ENCODE measurements at regions not wholly inside any gene's neighbourhood (a gene's known extent, or its start where the extent isn't known, plus 50 kb on each side); places are given as distances from the start of the nearest gene placed in this dataset.
A peak's percentile ranks its signal among the peaks of the same experiment; 100 is the strongest.

DNA sequence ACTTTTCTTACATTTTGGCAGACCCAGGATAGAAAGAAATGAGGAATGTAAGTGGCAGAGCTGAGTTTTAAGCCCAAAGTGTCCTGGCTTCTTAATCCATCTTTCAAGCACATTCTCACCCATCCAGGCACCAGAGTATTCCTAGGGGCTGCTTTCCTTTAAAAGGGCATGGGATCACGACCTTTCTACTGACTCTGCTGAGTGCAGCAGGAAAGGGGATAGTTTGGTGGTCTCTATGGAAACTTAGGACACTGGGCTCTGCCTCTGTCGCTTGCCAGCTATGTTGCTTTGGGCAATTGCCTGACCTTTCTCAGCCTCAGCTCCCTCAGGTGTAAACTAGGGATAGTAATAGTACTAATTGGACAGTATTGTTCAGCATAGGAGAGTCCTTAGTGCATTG is 458.4 kb downstream of the PDCD6IP start:
- WGBS, 5 donors = 58 to 88% (median 60%) methylated on average over 2 of the region's 2 CpGs
- no peak for DNase-seq
- Histone ChIP-seq H3K27ac (no peak overlapping the region), H3K4me1 (no peaks in the 10 kb centered on the region), H3K9me3 (no peaks in the 10 kb centered on the region), H3K36me3 (no peaks in the 10 kb centered on the region), H3K4me3 (no peak overlapping the region), H3K27me3 (replicated peaks in 1 of 7) (no peaks in the 10 kb centered on the region)
- intact Hi-C loops (cut with DNase I; ENCODE audit: low total_unique reads) = no loop called here
- TF ChIP-seq, protein P1, sequence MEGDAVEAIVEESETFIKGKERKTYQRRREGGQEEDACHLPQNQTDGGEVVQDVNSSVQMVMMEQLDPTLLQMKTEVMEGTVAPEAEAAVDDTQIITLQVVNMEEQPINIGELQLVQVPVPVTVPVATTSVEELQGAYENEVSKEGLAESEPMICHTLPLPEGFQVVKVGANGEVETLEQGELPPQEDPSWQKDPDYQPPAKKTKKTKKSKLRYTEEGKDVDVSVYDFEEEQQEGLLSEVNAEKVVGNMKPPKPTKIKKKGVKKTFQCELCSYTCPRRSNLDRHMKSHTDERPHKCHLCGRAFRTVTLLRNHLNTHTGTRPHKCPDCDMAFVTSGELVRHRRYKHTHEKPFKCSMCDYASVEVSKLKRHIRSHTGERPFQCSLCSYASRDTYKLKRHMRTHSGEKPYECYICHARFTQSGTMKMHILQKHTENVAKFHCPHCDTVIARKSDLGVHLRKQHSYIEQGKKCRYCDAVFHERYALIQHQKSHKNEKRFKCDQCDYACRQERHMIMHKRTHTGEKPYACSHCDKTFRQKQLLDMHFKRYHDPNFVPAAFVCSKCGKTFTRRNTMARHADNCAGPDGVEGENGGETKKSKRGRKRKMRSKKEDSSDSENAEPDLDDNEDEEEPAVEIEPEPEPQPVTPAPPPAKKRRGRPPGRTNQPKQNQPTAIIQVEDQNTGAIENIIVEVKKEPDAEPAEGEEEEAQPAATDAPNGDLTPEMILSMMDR (IDR thresholded peaks at IDR 0.05 in 8 of 11, conservative IDR thresholded peaks at IDR 0.05 in 3 of 11) = no peak
- TF ChIP-seq POLR2A (IDR thresholded peaks at IDR 0.05) (no peak), POLR2AphosphoS5 (IDR thresholded peaks at IDR 0.05) (no peak)

DNA sequence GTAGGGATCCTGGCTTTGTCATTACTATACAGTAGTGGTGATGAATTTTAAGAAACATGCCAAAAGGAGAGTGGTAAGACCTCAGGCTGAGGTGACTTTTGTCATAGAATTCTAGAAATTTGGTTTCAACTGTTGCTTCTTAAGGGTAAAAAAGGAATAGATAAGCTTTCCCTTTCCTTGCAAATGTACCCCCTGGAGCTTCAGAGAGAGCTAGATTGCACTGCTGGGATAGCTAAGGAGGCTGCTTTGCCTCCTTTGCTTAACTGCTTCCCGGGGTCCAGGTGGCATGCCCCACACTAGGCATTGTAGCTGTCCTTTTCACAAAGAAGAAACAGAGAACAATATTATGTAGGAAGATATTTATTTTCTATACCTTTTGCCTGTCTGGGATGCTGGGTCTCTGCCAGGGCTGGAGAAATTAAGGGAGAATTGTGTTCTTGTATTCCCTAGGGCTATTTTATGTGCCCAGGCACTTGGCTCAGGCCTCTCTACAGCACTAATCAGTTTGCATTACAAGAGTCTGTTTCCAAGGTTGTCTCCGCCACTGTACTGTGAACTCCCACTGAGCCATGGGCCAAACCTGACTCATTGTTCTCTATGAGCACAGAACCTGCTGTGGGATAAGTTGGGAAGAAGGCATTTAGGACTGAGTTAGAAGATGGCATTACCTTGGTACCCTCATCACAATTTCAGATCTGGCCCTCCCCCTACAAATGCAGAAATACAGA is 460.0 kb downstream of the PDCD6IP start:
- TF ChIP-seq, protein P1 (IDR thresholded peaks at IDR 0.05 in 8 of 11, conservative IDR thresholded peaks at IDR 0.05 in 3 of 11) = no peak
- TF ChIP-seq POLR2A (IDR thresholded peaks at IDR 0.05) = no peak
- no peak for TF ChIP-seq POLR2AphosphoS5 (IDR thresholded peaks at IDR 0.05)
- no peak overlapping the region for H3K27ac ChIP-seq
- no peaks in the 10 kb centered on the region for H3K27me3 ChIP-seq (replicated peaks in 1 of 7)
- intact Hi-C loops (cut with DNase I; ENCODE audit: low total_unique reads) = no loop called here
- DNase-seq = no peak
- H3K4me3 ChIP-seq = no peak overlapping the region
- no peaks in the 10 kb centered on the region for H3K9me3 ChIP-seq
- H3K36me3 ChIP-seq = no peaks in the 10 kb centered on the region
- peaks cover 0 to 8% (median 0%) of the 10 kb centered on the region in 6 donors for H3K4me1 ChIP-seq
- 76 to 93% (median 80%) methylated on average over 2 of the region's 2 CpGs for WGBS, 5 donors

DNA sequence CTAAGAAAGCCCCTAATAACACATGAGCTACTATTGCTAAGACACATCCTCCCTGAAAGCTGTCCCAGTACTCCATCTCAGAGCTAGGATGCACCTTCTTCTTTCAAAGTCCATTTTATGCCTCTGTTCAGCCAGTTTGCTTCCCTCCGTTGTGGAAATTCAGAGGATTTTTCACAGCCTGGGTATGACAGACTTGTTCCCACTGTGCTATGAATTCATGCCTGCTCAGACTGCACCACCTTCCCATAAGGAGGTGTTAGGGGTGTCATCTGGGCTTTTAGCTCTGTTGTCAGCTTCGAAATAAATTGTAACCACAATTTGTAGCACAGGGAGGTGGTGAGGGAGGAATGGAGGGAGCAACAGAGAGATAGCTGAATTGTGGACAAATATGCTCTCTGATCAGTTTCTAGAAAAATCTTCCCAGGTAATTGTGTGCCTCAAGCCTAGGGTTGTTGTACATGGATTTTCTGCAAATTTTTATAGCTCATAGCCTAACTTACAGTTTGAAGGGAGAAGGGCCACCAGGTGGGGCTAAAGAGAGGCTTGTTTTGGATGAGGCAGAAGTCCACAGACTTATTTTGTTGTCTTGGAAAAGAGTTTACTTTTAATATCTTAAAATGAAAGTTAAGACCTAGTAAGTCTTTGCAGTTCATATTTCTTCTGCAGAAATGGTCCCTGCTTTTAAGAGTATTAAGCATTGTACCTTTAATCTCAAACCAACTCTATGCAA is 462.0 kb downstream of the PDCD6IP start:
- Histone ChIP-seq H3K27me3 (replicated peaks in 1 of 7) (no peaks in the 10 kb centered on the region), H3K4me3 (no peak overlapping the region), H3K27ac (no peak overlapping the region), H3K36me3 (no peaks in the 10 kb centered on the region), H3K4me1 (peaks cover 0 to 18% (median 0%) of the 10 kb centered on the region in 6 donors), H3K9me3 (no peaks in the 10 kb centered on the region)
- TF ChIP-seq, protein P1 (IDR thresholded peaks at IDR 0.05 in 8 of 11, conservative IDR thresholded peaks at IDR 0.05 in 3 of 11) = peak in 7 of 11 experiments; percentile 15 to 54 (median 44)
- TF ChIP-seq POLR2AphosphoS5 (IDR thresholded peaks at IDR 0.05) (no peak), POLR2A (IDR thresholded peaks at IDR 0.05) (no peak)
- WGBS, 5 donors = 77 to 82% (median 78%) methylated on average over 2 of the region's 2 CpGs
- intact Hi-C loops (cut with DNase I; ENCODE audit: low total_unique reads) = no loop called here
- DNase-seq = no peak

- Histone ChIP-seq H3K27me3 (replicated peaks in 1 of 7) (no peaks in the 10 kb centered on the region), H3K4me3 (no peak overlapping the region), H3K4me1 (peaks cover 0 to 18% (median 0%) of the 10 kb centered on the region in 6 donors), H3K27ac (no peak overlapping the region), H3K9me3 (no peaks in the 10 kb centered on the region), H3K36me3 (no peaks in the 10 kb centered on the region)
- 72 to 96% (median 76%) methylated on average over 1 of the region's 1 CpG for WGBS, 5 donors
- no peak for DNase-seq
- TF ChIP-seq POLR2A (IDR thresholded peaks at IDR 0.05) (no peak), POLR2AphosphoS5 (IDR thresholded peaks at IDR 0.05) (no peak)
- TF ChIP-seq, protein P1 (IDR thresholded peaks at IDR 0.05 in 8 of 11, conservative IDR thresholded peaks at IDR 0.05 in 3 of 11) = no peak
- intact Hi-C loops (cut with DNase I; ENCODE audit: low total_unique reads) = no loop called here
These were observed 462.6 kb downstream of the PDCD6IP start for GRCh38 chr3:34261001-34261385.

Measured in spleen (tissue), 11 donors.